ENCODE measurements at regions not wholly inside any gene's neighbourhood (a gene's known extent, or its start where the extent isn't known, plus 50 kb on each side); places are given as distances from the start of the nearest gene placed in this dataset.

DNA sequence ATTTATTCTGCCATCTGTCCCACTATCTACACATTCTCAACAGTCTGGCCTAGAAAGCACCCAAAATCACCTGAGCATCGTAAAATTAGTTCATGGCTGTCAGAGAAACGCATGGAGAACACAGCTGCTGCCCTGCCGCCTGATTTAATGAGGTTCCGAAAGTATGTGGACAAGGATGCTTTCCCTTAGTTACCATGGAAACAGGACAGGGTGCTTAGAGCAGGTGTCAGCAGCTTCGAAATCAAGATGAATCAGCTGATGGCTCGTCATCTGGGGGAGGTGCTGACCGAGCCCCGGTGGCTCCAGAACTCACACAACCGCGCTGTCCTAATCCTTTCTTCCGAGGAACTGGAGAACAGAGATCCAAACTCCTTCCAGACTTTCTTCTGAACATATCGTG, 151.5 kb downstream of the TEX36 start:
- DNase-seq (ENCODE audit: low read depth, low spot score) (no peak), FAIRE-seq (no peak)
- H3K4me3 ChIP-seq (ENCODE audit: control insufficient read depth in 2 of 3, extremely low read depth in 1 of 3, insufficient read depth in 2 of 3, low read depth in 1 of 3, low read length in 3 of 3) = no peak overlapping the region
- H3K27ac ChIP-seq (ENCODE audit: control insufficient read depth, insufficient read depth, low read length) = no peak overlapping the region
- no peak overlapping the region for H3K4me2 ChIP-seq (ENCODE audit: control insufficient read depth, extremely low read depth, insufficient read depth, low read depth, low read length)
- H3K4me1 ChIP-seq (ENCODE audit: control insufficient read depth, extremely low read depth, insufficient read depth, low read length) = no peaks in the 10 kb centered on the region
- no peaks in the 10 kb centered on the region for H4K20me1 ChIP-seq (ENCODE audit: control insufficient read depth, extremely low read depth, insufficient read depth, low read length)
- dilution Hi-C loops (cut with MboI; ENCODE audit: extremely low pct_ligation_motif_present, low sequenced_read_pairs) = no loop called here
- no peak for TF ChIP-seq EZH2 (IDR thresholded peaks at IDR 0.05; ENCODE audit: low read length)
- TF ChIP-seq, protein P1, sequence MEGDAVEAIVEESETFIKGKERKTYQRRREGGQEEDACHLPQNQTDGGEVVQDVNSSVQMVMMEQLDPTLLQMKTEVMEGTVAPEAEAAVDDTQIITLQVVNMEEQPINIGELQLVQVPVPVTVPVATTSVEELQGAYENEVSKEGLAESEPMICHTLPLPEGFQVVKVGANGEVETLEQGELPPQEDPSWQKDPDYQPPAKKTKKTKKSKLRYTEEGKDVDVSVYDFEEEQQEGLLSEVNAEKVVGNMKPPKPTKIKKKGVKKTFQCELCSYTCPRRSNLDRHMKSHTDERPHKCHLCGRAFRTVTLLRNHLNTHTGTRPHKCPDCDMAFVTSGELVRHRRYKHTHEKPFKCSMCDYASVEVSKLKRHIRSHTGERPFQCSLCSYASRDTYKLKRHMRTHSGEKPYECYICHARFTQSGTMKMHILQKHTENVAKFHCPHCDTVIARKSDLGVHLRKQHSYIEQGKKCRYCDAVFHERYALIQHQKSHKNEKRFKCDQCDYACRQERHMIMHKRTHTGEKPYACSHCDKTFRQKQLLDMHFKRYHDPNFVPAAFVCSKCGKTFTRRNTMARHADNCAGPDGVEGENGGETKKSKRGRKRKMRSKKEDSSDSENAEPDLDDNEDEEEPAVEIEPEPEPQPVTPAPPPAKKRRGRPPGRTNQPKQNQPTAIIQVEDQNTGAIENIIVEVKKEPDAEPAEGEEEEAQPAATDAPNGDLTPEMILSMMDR (optimal IDR thresholded peaks at IDR 0.05 in 1 of 3, IDR thresholded peaks at IDR 0.05 in 1 of 3, conservative IDR thresholded peaks at IDR 0.05 in 1 of 3; ENCODE audit: extremely low read depth in 1 of 3, insufficient read depth in 2 of 3, low read length in 3 of 3) = no peak
- no peaks in the 10 kb centered on the region for H3K79me2 ChIP-seq (ENCODE audit: control insufficient read depth, insufficient read depth, low read length)
- H3K36me3 ChIP-seq (ENCODE audit: control insufficient read depth in 2 of 2, extremely low read depth in 1 of 2, insufficient read depth in 2 of 2, low read length in 2 of 2) = no peaks in the 10 kb centered on the region
- no peak overlapping the region for H2AFZ ChIP-seq (ENCODE audit: control insufficient read depth, low read length)
- peaks cover 4% of the 10 kb centered on the region for H3K27me3 ChIP-seq (ENCODE audit: control insufficient read depth, extremely low read depth, insufficient read depth, low read length)
- no peaks in the 10 kb centered on the region for H3K9me3 ChIP-seq (ENCODE audit: control insufficient read depth, low read depth, low read length)
- H3K9me1 ChIP-seq (ENCODE audit: control insufficient read depth, extremely low read depth, insufficient read depth, low read length) = no peaks in the 10 kb centered on the region
- no peak overlapping the region for H3K9ac ChIP-seq (ENCODE audit: control insufficient read depth, extremely low read depth, insufficient read depth, low read length)

DNA sequence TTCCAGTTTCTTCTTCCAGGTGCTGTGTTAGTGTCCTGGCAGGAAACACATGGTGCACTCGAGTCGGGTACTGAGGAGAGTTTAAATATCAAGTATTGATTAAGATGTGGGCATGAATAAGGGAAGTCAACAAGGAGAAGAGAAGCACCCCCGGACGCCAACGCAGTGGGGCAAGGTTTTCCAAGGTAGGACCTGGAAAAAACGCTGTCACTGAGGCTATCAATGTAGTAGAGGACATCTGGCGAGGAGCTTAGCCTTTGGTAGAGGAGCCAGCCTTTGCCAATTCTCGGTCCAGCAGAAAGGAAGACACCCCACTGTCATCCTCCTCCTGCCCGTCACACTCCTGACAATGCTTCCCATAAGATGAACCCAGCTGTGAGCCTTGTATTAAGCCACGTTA, 159.6 kb downstream of the TEX36 start:
- no peak for FAIRE-seq
- dilution Hi-C loops (cut with MboI; ENCODE audit: extremely low pct_ligation_motif_present, low sequenced_read_pairs) = no loop called here

More for the DNA sequence above, 159.6 kb downstream of the TEX36 start:
- H3K4me2 ChIP-seq (ENCODE audit: control insufficient read depth, extremely low read depth, insufficient read depth, low read depth, low read length) = no peak overlapping the region
- H3K27ac ChIP-seq (ENCODE audit: control insufficient read depth, insufficient read depth, low read length) = no peak overlapping the region
- H3K9me1 ChIP-seq (ENCODE audit: control insufficient read depth, extremely low read depth, insufficient read depth, low read length) = no peaks in the 10 kb centered on the region
- TF ChIP-seq, protein P1 (optimal IDR thresholded peaks at IDR 0.05 in 1 of 3, IDR thresholded peaks at IDR 0.05 in 1 of 3, conservative IDR thresholded peaks at IDR 0.05 in 1 of 3; ENCODE audit: extremely low read depth in 1 of 3, insufficient read depth in 2 of 3, low read length in 3 of 3) = no peak
- no peak for TF ChIP-seq EZH2 (IDR thresholded peaks at IDR 0.05; ENCODE audit: low read length)
- no peaks in the 10 kb centered on the region for H3K9me3 ChIP-seq (ENCODE audit: control insufficient read depth, low read depth, low read length)
- H4K20me1 ChIP-seq (ENCODE audit: control insufficient read depth, extremely low read depth, insufficient read depth, low read length) = no peaks in the 10 kb centered on the region
- no peak for DNase-seq (ENCODE audit: low read depth, low spot score)
- H3K4me1 ChIP-seq (ENCODE audit: control insufficient read depth, extremely low read depth, insufficient read depth, low read length) = no peaks in the 10 kb centered on the region
- no peaks in the 10 kb centered on the region for H3K79me2 ChIP-seq (ENCODE audit: control insufficient read depth, insufficient read depth, low read length)
- H3K36me3 ChIP-seq (ENCODE audit: control insufficient read depth in 2 of 2, extremely low read depth in 1 of 2, insufficient read depth in 2 of 2, low read length in 2 of 2) = no peaks in the 10 kb centered on the region
- no peak overlapping the region for H2AFZ ChIP-seq (ENCODE audit: control insufficient read depth, low read length)
- H3K9ac ChIP-seq (ENCODE audit: control insufficient read depth, extremely low read depth, insufficient read depth, low read length) = no peak overlapping the region
- no peak overlapping the region for H3K4me3 ChIP-seq (ENCODE audit: control insufficient read depth in 2 of 3, extremely low read depth in 1 of 3, insufficient read depth in 2 of 3, low read depth in 1 of 3, low read length in 3 of 3)
- H3K27me3 ChIP-seq (ENCODE audit: control insufficient read depth, extremely low read depth, insufficient read depth, low read length) = no peaks in the 10 kb centered on the region

All from keratinocyte (primary cell).